ENCODE measurements at regions not wholly inside any gene's neighbourhood (a gene's known extent, or its start where the extent isn't known, plus 50 kb on each side); places are given as distances from the start of the nearest gene placed in this dataset.

GRCh38 chr13:84127597-84128128 is 245.4 kb upstream of the SLITRK1 start:
- no peak for TF ChIP-seq EZH2 (IDR thresholded peaks at IDR 0.05; ENCODE audit: borderline replicate concordance, low read depth, low read length, poor library complexity, severe bottlenecking)
- TF ChIP-seq CTCF (conservative IDR thresholded peaks at IDR 0.05; ENCODE audit: low read depth, low read length), result no peak
- no peak for DNase-seq (ENCODE audit: low spot score)
- Histone ChIP-seq H3K4me1 (ENCODE audit: insufficient read depth, low read length, poor library complexity, severe bottlenecking) (no peaks in the 10 kb centered on the region), H3K27me3 (replicated peaks; ENCODE audit: insufficient read depth, low read depth, low read length, poor library complexity) (no peaks in the 10 kb centered on the region), H3K27ac (ENCODE audit: low read depth, low read length, poor library complexity, severe bottlenecking) (no peak overlapping the region), H3K9me3 (ENCODE audit: low read depth, low read length, poor library complexity, severe bottlenecking) (no peaks in the 10 kb centered on the region), H3K36me3 (ENCODE audit: insufficient read depth, low read length, poor library complexity, severe bottlenecking) (no peaks in the 10 kb centered on the region), H3K4me3 (ENCODE audit: low read depth, low read length, poor library complexity, severe bottlenecking) (no peak overlapping the region)
- CTCF ChIA-PET, result no interaction called here
- POLR2A ChIA-PET (ENCODE audit: low non-redundant PET), result no interaction called here
- intact Hi-C loops (cut with micrococcal nuclease; ENCODE audit: unreplicated experiment), result no loop called here
- no TSS peak for BruUV-seq (replicated peaks)

- DNase-seq (ENCODE audit: low spot score), result peak; percentile 53
- no TSS peak for BruUV-seq (replicated peaks)
- Histone ChIP-seq H3K36me3 (ENCODE audit: insufficient read depth, low read length, poor library complexity, severe bottlenecking) (no peaks in the 10 kb centered on the region), H3K4me3 (ENCODE audit: low read depth, low read length, poor library complexity, severe bottlenecking) (no peak overlapping the region), H3K9me3 (ENCODE audit: low read depth, low read length, poor library complexity, severe bottlenecking) (no peaks in the 10 kb centered on the region), H3K4me1 (ENCODE audit: insufficient read depth, low read length, poor library complexity, severe bottlenecking) (peaks cover 3% of the 10 kb centered on the region), H3K27ac (ENCODE audit: low read depth, low read length, poor library complexity, severe bottlenecking) (no peak overlapping the region), H3K27me3 (replicated peaks; ENCODE audit: insufficient read depth, low read depth, low read length, poor library complexity) (no peaks in the 10 kb centered on the region)
- POLR2A ChIA-PET (ENCODE audit: low non-redundant PET), result no interaction called here
- CTCF ChIA-PET, result no interaction called here
- no peak for TF ChIP-seq CTCF (conservative IDR thresholded peaks at IDR 0.05; ENCODE audit: low read depth, low read length)
- no peak for TF ChIP-seq EZH2 (IDR thresholded peaks at IDR 0.05; ENCODE audit: borderline replicate concordance, low read depth, low read length, poor library complexity, severe bottlenecking)
- intact Hi-C loops (cut with micrococcal nuclease; ENCODE audit: unreplicated experiment), result no loop called here
Observed at GRCh38 chr13:84126671-84127171, 244.4 kb upstream of the SLITRK1 start.

- H3K4me3 ChIP-seq (ENCODE audit: low read depth, low read length, poor library complexity, severe bottlenecking), result no peak overlapping the region
- peak; percentile 33 for DNase-seq (ENCODE audit: low spot score)
- H3K27ac ChIP-seq (ENCODE audit: low read depth, low read length, poor library complexity, severe bottlenecking), result peak overlapping the region; percentile 59
- no TSS peak for BruUV-seq (replicated peaks)
- H3K4me1 ChIP-seq (ENCODE audit: insufficient read depth, low read length, poor library complexity, severe bottlenecking), result peaks cover 35% of the 10 kb centered on the region
- H3K27me3 ChIP-seq (replicated peaks; ENCODE audit: insufficient read depth, low read depth, low read length, poor library complexity), result no peaks in the 10 kb centered on the region
- H3K9me3 ChIP-seq (ENCODE audit: low read depth, low read length, poor library complexity, severe bottlenecking), result no peaks in the 10 kb centered on the region
- POLR2A ChIA-PET (ENCODE audit: low non-redundant PET), result no interaction called here
- CTCF ChIA-PET, result no interaction called here
- TF ChIP-seq CTCF (conservative IDR thresholded peaks at IDR 0.05; ENCODE audit: low read depth, low read length) (no peak), EZH2 (IDR thresholded peaks at IDR 0.05; ENCODE audit: borderline replicate concordance, low read depth, low read length, poor library complexity, severe bottlenecking) (no peak)
- no peaks in the 10 kb centered on the region for H3K36me3 ChIP-seq (ENCODE audit: insufficient read depth, low read length, poor library complexity, severe bottlenecking)
- intact Hi-C loops (cut with micrococcal nuclease; ENCODE audit: unreplicated experiment), result no loop called here
Observed at GRCh38 chr13:84121456-84121855, 239.2 kb upstream of the SLITRK1 start.
